DMS 273 (cell line): ENCODE measurements at regions not wholly inside any gene's neighbourhood (a gene's known extent, or its start where the extent isn't known, plus 50 kb on each side); places are given as distances from the start of the nearest gene placed in this dataset.

Source experiments
- DNase-seq: peaks from one replicate; lab custom pipeline; 2025; ENCODE audit not compliant: unreplicated experiment; lab: John Stamatoyannopoulos, UW

DNA sequence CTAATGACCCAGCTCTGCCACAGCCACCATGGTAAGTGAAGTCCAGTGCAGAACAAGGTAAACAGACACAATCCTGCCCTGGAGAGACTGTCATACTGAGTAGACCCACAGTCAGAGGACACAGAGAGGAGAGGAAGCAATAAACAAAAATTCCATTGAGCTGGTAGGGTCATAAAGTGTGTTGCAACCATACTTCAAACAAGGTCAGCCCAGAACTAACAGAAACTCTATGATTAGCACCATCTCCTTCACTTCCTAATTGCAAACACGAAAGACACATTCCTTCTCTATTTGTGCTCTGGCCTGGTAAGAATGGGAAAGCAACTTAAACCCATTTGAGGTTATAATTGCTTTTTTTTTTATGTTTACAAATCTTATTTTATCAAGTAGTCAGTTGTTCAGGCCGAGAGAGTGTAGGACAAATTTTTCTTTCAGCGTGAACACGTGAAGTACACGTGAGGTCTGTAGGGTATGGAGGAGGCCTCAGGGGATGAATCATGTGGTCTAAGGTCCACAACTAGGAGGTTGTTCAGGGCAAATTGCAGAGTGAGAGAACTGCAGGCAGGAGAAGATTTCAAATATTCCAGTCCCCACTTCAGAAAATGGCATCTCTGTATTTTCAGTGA, 71.4 kb upstream of the GLS start:
- DNase-seq, result no peak

DNA sequence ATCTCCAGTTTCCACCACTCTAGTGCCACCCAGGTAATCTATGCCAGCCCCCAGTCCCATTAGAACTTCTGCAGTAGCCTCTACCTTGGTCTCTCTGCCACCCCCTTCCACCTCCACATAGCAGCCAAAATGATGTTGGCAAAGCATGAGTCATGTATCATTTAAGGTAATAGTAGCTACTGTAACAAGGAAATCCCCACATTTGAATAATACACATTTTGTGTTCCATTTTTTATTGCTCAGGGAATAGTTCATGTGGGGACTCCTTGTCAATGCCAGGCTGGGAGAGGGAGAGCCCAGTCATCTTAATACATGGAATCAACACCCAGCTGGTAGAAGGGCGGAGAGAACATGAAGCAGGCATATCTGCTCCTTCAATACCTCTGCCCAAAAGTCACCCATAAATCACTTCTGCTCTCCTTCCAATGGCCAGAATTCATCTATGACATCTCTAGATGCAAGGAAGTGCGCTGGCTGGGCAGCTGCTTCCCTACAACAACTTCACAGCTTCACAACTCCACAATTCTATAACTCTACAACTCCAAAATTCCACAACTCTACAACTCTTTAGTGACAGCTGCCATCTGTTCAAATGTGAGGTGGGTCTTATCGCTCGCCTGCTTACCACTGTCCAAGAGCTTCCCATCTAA, 70.6 kb upstream of the GLS start:
- DNase-seq, result no peak

DNA sequence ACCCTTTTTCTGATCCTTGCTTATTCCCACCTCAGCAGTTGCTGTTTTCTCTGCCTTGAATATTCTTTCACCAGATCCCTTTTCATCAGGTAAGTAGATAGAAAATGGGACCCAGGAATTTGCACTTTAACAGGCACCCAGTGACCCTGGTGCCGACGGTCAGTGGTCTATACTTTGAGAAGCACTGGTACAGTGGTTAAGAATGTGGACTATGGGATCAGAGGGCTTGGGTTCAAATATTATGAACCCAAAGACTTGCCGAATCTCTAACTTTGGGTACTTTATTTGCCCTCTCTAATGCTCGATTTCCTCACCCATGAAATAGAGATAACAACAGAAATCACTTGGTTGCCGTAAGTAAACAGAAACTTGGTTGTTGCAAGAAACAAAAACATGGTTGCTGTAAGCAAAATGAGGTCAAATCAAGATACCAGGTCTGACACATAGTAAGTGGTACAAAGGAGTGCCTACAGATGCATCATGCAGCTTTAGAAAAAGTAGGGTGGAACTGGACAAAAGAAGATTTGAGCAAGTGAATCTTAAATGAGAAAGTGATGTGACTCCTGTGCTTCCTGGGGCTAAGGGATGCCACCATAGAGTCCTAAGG, 69.5 kb upstream of the GLS start:
- DNase-seq, result no peak

DNA sequence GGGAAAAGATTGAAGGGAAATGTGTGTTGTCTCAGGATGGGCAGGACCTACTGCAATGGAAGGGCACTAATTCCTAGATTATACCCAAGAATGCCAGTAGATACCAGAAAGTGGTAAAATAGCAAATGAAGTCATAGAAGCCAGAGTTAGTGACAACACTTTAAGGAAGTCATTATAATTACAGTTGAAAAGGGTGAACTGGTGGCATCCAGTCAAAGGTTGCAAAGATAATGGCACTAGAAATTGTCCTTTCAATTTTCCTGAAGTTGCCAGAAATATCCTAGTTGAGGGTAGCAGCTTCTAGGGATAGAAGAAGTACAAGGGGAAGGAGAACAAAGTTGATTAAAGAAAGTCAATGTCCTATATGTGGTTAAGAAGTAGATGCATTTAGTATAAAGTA, 68.8 kb upstream of the GLS start:
- DNase-seq, result no peak

DNA sequence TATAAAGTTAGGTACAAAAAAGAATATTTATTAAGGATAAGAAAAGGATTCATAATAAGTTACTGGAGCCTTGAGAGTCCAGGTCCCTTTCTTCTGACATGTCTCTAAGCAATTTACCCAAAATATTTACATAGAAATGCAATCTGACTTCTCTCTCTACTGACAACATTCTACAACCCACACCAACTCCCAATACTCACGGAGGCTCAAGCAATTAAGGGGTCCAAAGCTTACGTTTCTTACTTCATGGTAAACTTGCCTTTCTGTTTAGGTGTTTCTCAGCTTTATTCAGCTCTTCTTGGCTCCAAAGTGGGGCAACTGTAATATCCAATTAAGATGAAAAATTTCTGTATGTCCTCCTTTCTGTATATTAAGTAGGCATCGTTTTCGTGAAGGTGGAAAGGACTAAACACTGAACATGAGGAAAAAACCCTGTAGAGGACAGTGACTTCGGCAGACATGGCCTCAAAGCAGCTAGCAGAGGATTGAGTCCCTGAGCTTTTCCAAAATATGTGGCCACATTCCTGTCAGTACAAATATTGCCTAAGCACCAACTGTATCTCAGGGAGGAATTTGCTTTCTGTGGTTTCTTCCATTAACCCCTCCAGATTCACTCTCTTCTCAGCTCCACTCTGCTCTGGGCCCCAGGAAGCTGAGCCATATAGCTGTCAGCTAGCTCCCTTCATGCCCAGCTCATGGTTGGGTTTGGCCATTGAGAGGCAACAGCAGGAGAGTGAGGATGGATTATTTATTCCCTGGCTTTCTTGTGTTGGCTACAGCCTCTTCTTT, 67.9 kb upstream of the GLS start:
- no peak for DNase-seq

DNA sequence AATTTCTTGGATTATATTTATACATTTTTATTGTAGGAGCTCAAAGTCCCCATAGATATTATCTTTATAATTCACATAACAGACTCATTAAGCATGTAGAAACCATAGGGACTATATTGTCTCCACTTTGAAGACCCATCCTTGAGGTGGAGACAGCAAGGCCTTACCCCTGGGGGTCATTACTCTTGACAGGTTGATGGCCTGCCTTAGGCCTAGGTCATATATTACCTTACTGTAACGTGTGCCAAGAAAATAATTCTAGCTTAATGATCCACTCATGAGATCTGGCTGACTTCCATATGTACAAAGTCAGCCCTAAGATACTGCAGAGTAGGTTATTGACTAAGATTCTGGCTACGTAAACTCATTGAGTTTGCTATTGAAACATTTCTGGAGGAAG, 65.4 kb upstream of the GLS start:
- DNase-seq, result no peak

DNA sequence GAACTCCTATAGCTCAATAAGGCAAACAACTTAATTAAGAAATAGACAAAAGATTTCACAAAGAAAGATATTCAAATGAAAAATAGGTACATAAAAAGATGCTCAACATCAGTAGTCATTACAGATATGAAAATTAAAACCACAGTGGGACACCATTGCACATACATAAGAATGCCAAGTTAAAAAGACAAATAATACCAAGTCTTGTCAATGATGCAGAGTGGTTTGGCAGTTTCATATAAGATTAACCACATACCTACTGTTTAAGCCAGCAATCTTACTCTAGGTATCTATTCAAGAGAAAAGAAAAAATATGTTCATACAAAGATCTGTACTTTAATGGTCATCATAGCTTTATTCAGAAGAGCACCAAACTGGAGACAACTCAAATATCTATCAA, 63.5 kb upstream of the GLS start:
- DNase-seq, result no peak

DNA sequence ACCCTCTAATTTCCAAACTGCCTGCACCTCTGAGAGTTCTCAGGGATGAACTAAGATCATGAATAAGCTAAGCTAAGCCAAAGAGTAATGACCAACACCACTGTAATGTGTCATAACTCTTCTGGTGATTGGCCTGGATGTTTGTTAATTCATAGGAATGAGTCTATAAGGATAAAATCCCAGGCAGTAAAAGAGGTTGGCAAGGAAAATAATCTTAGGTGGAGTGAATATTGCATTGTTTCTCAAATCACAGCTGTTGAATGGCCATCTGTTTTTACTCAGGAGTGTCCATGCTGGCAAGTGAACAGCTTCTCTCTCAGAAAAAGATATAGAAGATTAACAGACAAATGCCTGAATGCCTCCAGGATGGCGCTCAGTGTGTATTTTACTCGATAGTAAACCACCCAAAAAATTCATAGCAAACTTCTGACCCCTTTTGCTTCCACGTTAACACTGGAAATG, 60.8 kb upstream of the GLS start:
- peak; percentile 8 for DNase-seq

DNA sequence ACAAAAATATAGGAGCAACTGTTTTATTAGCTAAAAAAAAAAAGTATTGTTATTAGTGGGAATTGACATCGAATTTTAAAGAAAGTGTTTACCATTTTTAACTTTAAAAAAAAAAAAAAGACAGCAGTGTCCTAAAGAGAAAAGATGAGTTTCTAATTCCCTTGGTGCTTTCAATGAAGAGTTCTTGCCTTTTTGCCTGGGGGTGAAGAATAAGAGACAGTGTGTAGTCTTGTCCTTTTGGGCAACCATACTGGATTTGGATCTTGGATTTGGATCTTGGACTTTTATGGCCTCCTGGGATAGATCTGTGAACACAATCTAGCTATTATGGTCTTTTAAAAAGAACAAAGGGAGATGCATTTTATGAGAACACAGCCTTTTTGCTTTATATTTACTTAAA, 60.2 kb upstream of the GLS start:
- DNase-seq, result no peak

DNA sequence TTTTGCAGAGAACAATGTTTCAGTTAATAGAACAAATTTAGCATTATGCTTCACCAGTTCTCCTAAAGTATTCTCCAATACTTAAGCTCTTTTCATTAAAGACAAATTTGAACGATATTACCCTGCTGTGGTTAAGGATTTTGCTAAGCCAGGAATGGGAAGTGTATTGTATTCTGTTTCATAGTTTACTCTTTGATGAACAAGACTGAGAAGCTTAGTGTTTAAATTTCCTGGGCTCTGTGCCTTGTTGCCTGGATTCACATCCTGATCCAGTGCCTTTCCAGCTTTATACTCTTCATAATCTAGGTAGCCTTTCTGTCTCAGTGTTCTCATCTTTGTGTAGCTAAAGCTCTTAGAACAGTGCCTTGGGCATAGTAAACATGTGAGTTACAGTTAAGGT, 58.6 kb upstream of the GLS start:
- no peak for DNase-seq

DNA sequence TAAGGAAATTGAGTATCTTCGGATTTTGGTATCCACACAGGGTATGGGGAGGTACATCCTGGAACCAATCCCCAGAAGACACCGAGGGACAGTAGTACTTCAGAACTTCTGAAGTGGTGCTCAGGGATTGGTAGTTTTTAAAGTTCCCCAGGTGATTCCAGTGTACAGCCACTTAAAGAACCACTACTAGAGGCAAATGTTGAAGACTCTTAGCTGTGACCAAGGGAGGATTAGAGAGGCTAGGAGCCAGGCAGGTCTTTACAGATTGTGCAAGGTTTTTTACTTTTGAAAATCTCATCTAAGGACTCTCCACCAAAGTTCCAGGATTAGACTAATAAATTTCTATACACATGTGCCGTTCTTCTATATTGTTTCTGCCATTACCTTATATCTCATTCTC, 52.9 kb upstream of the GLS start:
- DNase-seq, result no peak

DNA sequence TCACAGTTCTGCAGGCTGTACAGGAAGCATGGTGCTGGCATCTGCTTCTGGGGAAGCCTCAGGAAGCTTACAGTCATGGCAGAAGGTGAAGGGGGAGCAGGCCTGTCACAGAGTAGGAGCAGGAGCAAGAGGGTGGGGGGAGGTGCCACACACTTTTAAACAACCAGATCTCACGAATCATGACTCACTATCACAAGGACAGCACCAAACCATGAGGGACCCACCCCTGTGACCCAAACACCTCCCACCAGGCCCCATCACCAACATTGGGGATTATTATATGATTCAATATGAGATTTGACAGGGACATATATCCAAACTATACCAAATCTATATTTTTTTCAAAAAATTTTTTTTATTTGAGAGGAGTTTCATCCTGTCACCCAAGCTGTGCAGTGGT, 51.0 kb upstream of the GLS start:
- no peak for DNase-seq
